ENCODE measurements at regions not wholly inside any gene's neighbourhood (a gene's known extent, or its start where the extent isn't known, plus 50 kb on each side); places are given as distances from the start of the nearest gene placed in this dataset.

- ATAC-seq (ENCODE audit: low read depth): no peak
- Mint-ChIP-seq H3K4me3 (no peak overlapping the region), H3K27ac (no peak overlapping the region), H3K27me3 (peaks cover 6% of the 10 kb centered on the region), H3K4me1 (no peaks in the 10 kb centered on the region), H3K36me3 (ENCODE audit: low read depth) (no peaks in the 10 kb centered on the region), H3K9me3 (no peaks in the 10 kb centered on the region)
- no peak for TF ChIP-seq CTCF (IDR thresholded peaks at IDR 0.05)
- intact Hi-C loops (cut with micrococcal nuclease): loop anchor here (5.0 kb wide), 1 partner anchor 41 kb away; no protein-coding TSS in a partner anchor
- CTCF ChIA-PET: no interaction called here
- POLR2A ChIA-PET: no interaction called here
- no peak for DNase-seq
Observed at GRCh38 chr10:91073286-91073979, 147.0 kb upstream of the PCGF5 start.

GRCh38 chr10:91076991-91077548, 143.4 kb upstream of the PCGF5 start:
- no peak overlapping the region for H3K27ac Mint-ChIP-seq
- DNase-seq (no peak), ATAC-seq (ENCODE audit: low read depth) (no peak)
- CTCF ChIA-PET: interaction anchor here (1.3 to 2.4 kb wide), 2 partner anchors 11 to 165 kb away, joined by 3 to 7 read pairs; no protein-coding TSS in a partner anchor
- no peak overlapping the region for H3K4me3 Mint-ChIP-seq
- H3K4me1 Mint-ChIP-seq: no peaks in the 10 kb centered on the region
- intact Hi-C loops (cut with micrococcal nuclease): no loop called here
- peaks cover 6% of the 10 kb centered on the region for H3K27me3 Mint-ChIP-seq
- H3K36me3 Mint-ChIP-seq (ENCODE audit: low read depth): no peaks in the 10 kb centered on the region
- no peak for TF ChIP-seq CTCF (IDR thresholded peaks at IDR 0.05)
- H3K9me3 Mint-ChIP-seq: no peaks in the 10 kb centered on the region
- POLR2A ChIA-PET: no interaction called here

GRCh38 chr10:91077549-91078071, 142.9 kb upstream of the PCGF5 start:
- ChIA-PET POLR2A (no interaction called here), CTCF (interaction anchor here (2.4 kb wide), 1 partner anchor 10 kb away, joined by 7 read pairs; no protein-coding TSS in a partner anchor)
- H3K4me1 Mint-ChIP-seq: no peaks in the 10 kb centered on the region

GRCh38 chr10:91080776-91081175, 139.7 kb upstream of the PCGF5 start:
- CTCF ChIA-PET: no interaction called here
- H3K27me3 Mint-ChIP-seq: peaks cover 3% of the 10 kb centered on the region
- no peaks in the 10 kb centered on the region for H3K4me1 Mint-ChIP-seq
- H3K36me3 Mint-ChIP-seq (ENCODE audit: low read depth): no peaks in the 10 kb centered on the region
- no peaks in the 10 kb centered on the region for H3K9me3 Mint-ChIP-seq
- H3K4me3 Mint-ChIP-seq: no peak overlapping the region
- H3K27ac Mint-ChIP-seq: no peak overlapping the region
- ATAC-seq (ENCODE audit: low read depth) (no peak), DNase-seq (no peak)
- TF ChIP-seq CTCF (IDR thresholded peaks at IDR 0.05): no peak
- POLR2A ChIA-PET: interaction anchor here (1.1 kb wide), 1 partner anchor 172 kb away, joined by 3 read pairs; no protein-coding TSS in a partner anchor
- intact Hi-C loops (cut with micrococcal nuclease): no loop called here

More at GRCh38 chr10:91077549-91078071, 142.9 kb upstream of the PCGF5 start:
- H3K9me3 Mint-ChIP-seq: no peaks in the 10 kb centered on the region
- DNase-seq: no peak
- peaks cover 3% of the 10 kb centered on the region for H3K27me3 Mint-ChIP-seq
- no peaks in the 10 kb centered on the region for H3K36me3 Mint-ChIP-seq (ENCODE audit: low read depth)
- no peak overlapping the region for H3K4me3 Mint-ChIP-seq
- ATAC-seq (ENCODE audit: low read depth): no peak
- TF ChIP-seq CTCF (IDR thresholded peaks at IDR 0.05): no peak
- no peak overlapping the region for H3K27ac Mint-ChIP-seq
- intact Hi-C loops (cut with micrococcal nuclease): no loop called here

- no peak for TF ChIP-seq CTCF (IDR thresholded peaks at IDR 0.05)
- no peaks in the 10 kb centered on the region for H3K4me1 Mint-ChIP-seq
- ChIA-PET POLR2A (no interaction called here), CTCF (no interaction called here)
- ATAC-seq (ENCODE audit: low read depth) (no peak), DNase-seq (no peak)
- no peaks in the 10 kb centered on the region for H3K36me3 Mint-ChIP-seq (ENCODE audit: low read depth)
- no peaks in the 10 kb centered on the region for H3K27me3 Mint-ChIP-seq
- H3K9me3 Mint-ChIP-seq: no peaks in the 10 kb centered on the region
- H3K27ac Mint-ChIP-seq: no peak overlapping the region
- no peak overlapping the region for H3K4me3 Mint-ChIP-seq
- intact Hi-C loops (cut with micrococcal nuclease): no loop called here
Observed at GRCh38 chr10:91082447-91082846, 138.0 kb upstream of the PCGF5 start.

Measured in activated B cell treated with CpG ODN at 0.5 μM for 24 hours (primary cell).